GM23248 (cell line): ENCODE measurements at regions not wholly inside any gene's neighbourhood (a gene's known extent, or its start where the extent isn't known, plus 50 kb on each side); places are given as distances from the start of the nearest gene placed in this dataset.

ENCODE experiments used
- EZH2 ChIP-seq: fragments of 200-600 bp; sonication (generic); IDR thresholded peaks from 2 replicates; pipeline ENCODE4 v1.6.1; 2018; ENCODE audit warnings: antibody characterized with exemption, mild to moderate bottlenecking; ENCODE audit not compliant: insufficient read depth, poor library complexity, severe bottlenecking
- EZH2phosphoT487 ChIP-seq: fragments of 200-600 bp; sonication (generic); IDR thresholded peaks from 2 replicates; pipeline ENCODE4 v1.6.1; 2018; ENCODE audit warnings: antibody characterized with exemption, moderate library complexity, mild to moderate bottlenecking, low read depth; ENCODE audit not compliant: insufficient read depth

DNA sequence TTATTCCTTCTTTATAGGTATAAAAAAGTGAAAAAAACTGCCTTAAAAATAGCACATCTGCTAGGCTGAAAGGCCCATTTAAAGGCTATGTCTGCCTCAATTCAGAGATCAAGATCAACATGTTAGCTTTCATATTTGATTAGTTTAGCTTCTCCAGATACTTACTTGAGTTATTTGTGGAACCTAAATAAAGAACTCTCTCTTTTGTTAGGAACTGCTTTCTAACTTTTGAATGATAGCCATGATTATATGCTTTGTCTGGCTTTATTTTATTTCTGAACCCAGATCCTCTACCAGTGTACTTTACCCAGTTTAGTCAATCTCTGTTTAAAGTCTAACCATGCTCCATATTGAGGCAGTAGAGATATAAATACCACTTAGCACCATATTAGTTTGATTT lies 515.5 kb upstream of the SEMA3D start:
- TF ChIP-seq EZH2: no peak
- TF ChIP-seq EZH2phosphoT487: no peak
